ENCODE measurements at regions not wholly inside any gene's neighbourhood (a gene's known extent, or its start where the extent isn't known, plus 50 kb on each side); places are given as distances from the start of the nearest gene placed in this dataset.

DNA sequence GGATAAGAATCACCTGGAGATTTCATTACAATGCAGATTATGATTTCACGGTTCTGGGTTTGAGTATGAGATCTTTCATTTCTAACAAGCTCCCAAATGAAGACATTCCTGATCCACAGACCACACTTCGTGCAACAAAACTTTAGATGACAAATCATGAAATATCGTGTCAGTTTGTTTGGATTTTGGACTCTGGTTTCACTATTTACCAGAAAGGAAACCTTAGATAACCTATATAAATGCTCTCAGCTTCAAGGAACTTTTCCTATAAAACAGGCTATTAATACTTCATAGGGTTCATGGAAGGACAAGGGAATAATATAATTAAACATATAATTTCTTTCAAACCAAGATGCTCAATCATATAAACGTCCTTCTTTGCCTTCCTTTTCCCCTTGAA is 930.5 kb upstream of the SLC10A2 start:
- no peak for DNase-seq

GRCh38 chr13:103983948-103984347 is 917.7 kb upstream of the SLC10A2 start:
- DNase-seq, result no peak

GRCh38 chr13:103976371-103976770 is 910.2 kb upstream of the SLC10A2 start:
- DNase-seq, result no peak

GRCh38 chr13:103973740-103974139 is 907.5 kb upstream of the SLC10A2 start:
- no peak for DNase-seq

DNA sequence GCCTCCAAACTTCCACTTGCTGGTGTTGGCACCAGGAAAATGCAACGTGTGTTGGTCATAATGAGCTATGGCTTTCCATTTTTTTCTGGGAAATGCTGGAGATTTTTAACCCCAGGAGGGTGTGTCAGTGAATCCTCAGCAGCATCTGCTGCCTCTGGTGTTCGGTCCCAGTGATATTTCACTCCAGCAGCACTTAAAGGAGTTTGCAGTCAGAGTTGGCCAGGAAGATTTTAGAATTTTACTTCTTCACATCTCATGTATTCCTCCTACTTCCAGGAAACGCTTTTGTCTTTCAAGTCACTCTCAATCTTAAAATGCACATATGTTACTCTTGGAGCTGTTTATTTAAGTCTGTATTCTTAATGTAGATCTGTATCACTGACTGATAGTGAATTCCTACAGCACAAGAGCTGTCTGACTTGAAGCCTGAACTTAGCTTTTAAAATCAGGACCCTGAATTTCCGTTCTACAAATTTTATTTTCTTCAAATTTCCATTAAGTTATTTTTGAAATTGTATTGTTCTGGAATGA is 903.4 kb upstream of the SLC10A2 start:
- no peak for DNase-seq

DNA sequence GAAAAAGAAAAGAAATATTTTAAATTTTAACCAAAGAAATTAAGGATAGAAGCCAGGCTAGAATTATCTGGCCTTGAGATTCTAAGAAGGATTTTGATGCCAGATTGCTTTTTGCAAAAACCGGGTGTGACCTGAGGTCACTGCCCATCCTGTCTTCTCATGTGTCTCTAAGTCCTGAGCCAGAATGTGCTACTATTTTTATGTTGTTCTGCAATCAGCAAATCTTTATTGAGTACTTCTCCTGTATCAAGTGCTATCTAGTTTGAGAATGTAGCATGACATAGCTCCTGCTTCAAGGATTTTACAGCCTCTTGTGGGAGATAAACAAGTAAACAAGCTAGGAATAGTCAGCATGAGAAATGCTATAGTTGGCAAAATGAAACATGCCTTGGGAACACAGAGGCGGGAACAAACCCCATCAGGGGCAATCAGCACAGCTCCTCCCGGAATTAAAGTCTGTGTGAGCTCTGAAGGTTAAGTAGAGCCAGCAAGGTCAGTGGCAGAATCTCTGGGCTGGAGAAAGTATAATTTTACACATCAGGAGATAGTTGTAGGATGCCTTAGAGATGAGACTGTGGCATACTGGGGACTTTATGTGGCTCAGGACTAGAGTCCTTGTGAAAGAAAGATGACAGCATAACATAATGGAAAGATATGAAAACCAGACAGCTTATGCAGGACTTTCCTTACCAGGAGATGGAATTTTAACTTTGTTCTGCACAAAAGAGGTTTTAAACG is 899.5 kb upstream of the SLC10A2 start:
- DNase-seq, result no peak

DNA sequence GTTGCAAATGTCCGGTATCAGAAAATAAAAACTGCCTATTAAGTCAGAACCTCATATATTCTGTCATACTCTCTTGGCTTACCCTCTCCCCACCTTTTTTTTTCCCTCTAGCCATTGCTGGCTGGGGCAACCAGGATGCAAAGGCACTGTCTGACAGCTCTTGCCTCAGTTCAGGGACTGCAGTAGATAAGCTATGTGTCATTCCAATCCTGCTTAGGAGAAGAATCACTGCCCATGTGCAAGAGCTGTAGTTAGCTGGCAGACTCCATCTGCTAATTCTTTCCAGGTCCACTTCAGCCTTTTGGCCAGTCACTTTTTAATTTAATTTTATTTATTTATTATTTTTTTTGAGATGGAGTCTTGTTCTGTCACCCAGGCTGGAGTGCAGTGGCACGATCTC is 895.6 kb upstream of the SLC10A2 start:
- no peak for DNase-seq

- no peak for DNase-seq
Measured at GRCh38 chr13:103961129-103961528, 894.9 kb upstream of the SLC10A2 start.

DNA sequence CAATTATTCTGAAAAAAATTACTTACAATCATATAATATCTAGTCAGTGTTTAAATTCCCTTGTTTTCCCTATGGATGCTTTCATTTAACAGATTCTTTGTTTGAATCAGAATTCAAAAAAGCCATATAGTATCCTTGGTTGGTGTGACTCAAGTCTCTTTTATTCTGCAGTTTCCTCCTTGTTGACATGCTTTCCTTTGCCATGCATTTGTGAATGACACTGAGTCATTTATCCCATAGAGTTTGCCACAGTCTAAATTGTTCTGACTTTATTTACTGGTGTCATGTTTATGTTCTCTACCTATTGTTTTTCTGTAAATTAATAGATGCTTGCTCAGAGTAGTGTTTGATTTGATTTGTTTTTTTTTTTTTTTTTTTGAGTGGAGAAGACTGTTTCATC is 893.8 kb upstream of the SLC10A2 start:
- DNase-seq, result no peak

GRCh38 chr13:103958691-103959090 is 892.5 kb upstream of the SLC10A2 start:
- DNase-seq, result no peak

GRCh38 chr13:103957939-103958338 is 891.7 kb upstream of the SLC10A2 start:
- DNase-seq, result no peak

DNA sequence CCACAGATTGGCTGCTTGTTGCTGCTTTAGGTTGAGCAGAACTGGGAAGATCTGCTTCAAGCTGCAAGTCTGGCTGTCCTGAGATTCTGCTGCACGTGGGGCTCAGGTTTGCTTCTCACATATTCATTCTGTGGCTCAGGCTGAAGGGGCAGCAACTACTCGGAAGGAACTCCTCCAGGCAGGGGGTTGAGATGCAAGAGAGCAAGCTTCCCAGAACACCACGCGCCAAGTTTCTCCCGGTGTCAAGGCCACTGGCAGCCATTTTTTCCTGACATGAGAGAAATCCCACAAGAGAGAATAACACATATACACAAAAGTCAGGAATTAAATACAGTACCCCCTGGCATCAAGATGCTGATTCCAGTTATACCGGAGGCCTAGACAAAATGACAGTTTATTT is 887.6 kb upstream of the SLC10A2 start:
- DNase-seq, result no peak

- no peak for DNase-seq
Measured at GRCh38 chr13:103952183-103952582, 886.0 kb upstream of the SLC10A2 start.

DNA sequence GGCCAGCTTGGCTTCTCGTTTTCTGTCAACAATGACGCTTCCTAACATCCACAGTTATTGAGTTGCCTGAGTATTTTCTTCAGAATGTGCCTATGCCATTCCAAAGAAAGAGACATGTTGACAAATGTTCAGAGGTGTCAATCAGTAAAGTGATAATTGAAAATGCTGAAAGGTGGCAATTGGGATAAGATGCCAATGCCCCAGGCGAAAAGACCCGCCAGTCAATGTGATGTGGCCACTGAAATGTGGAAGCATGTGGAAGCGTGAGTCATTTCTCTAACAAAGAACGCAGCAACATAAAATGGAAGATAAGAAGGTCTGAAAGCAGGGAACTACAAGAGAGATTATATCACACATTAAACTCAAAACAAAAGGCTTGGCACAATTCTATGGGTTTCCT is 882.2 kb upstream of the SLC10A2 start:
- DNase-seq, result no peak

- no peak for DNase-seq
Measured at GRCh38 chr13:103945836-103946235, 879.6 kb upstream of the SLC10A2 start.

DNA sequence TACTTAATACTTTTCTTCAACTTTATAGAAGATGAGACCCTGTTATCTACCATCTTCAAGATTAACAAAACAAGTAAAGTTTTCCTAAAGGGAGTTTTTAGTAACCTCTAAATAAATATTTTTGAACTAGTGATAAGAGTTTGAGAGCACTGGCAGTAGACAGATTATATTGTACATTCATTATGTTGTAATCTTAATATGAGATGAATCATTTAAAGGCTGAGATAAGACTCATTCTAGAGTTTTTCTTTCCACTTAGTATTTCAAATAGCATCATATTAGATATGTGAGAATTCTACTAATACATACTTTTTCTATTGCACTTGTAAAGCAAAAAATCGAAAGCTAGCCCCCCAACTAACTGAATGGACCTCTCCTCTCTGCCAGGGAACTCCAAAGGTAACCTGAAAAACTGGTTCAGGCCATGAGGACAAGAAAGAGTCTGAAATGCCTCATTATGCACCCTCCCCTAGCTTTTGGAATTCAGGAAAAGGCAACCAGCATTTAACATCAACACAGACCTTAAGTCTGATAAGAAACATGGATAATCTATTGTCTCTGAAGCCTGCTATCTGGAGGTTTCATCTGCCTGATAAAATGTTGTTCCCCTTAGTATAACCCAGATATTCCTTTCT is 875.4 kb upstream of the SLC10A2 start:
- DNase-seq, result no peak

- DNase-seq, result no peak
Measured at GRCh38 chr13:103935117-103935516, 868.9 kb upstream of the SLC10A2 start.

DNA sequence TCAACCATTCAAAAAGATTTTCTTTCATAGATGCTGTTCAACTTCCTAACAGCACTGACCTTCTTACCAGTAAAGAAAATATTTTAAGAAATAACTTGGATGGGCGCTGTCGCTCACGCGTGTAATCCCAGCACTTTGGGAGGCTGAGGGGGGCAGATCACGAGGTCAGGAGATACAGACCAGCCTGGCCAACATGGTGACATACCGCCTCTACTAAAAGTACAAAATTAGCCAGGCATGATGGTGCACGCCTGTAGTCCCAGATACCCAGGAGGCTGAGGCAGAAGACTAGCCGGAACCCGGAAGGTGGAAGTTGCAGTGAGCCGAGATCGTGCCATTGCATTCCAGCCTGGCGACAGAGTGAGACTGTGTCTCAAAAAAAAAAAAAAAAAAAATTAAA is 865.7 kb upstream of the SLC10A2 start:
- no peak for DNase-seq

- no peak for DNase-seq
Measured at GRCh38 chr13:103931331-103931845, 865.2 kb upstream of the SLC10A2 start.

GRCh38 chr13:103926118-103926517 is 859.9 kb upstream of the SLC10A2 start:
- no peak for DNase-seq

DNA sequence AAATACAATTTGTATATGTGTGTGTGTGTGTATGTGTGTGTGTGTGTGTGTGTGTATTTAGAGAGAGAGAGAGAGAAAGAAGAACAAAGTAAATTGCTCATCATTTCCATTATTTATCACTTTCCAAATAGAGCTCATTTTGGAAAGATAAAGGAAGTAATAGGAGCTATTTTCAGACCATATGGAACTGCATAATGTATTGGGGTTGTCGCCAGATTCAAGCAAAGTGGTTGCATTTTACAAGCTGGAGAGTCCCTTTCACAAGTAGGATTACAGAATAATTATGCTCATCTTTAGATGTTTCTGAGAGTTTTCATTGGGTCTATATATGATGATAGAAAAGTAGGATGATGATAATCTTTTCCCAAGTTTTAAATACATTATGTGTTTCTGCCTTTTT is 842.7 kb upstream of the SLC10A2 start:
- no peak for DNase-seq

DNA sequence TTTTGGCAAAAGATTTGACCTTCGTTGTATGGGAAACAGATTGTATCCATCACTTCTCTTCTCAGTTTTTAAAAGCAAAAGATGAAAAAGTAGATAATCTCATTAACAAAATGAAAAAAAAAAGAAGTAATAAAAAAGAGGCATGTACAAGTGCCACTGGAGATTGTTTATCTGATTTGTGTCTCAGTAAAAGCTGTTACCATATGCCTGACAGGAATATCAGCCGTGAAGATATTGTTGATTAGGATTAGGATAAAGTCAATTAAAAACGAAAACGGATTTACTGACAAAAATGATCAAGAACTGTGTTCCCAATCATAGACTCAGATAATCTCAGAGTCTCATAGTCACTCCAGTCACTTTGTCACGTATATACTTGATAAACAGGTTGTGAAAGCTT is 842.1 kb upstream of the SLC10A2 start:
- DNase-seq, result no peak

DNA sequence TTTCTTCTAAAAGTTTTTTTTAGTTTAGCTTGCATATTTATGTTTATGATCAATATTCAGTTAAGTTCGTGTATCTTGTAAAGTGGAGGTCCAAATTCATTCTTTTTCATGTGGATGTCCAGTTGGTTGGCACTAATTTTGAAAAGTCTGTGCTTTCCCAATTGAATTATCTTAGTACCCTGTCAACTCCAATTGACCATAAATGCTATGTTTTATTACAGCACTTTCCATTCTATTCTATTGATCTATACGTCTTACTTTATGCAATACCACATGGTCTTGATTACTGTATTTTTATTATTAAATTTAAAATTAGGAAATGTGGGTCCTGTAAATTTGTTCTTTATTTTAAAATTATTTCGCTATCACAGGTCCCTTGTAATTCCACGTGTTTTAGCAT is 837.6 kb upstream of the SLC10A2 start:
- DNase-seq, result no peak

DNA sequence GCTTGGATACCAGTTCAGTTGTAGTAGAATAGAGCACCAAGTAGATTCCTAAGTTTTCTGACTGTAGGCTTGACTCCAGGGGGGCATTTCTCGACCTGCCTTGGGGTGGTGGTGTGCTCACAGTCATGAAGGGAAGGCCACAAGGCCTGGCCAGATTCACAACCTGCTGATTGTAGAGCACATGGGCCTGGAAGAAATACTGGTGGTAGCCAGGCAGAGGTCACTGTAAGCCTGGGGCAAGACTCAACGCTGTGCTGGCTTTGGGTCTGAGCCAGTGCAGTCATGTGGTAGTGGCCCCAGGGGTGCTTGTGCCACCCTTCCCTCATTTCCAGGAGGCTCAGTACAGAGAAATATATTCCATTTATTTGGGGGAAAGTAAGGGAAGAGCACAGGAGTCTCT is 832.3 kb upstream of the SLC10A2 start:
- DNase-seq, result no peak
